Suprapubic skin (tissue), 3 donors: ENCODE measurements at regions not wholly inside any gene's neighbourhood (a gene's known extent, or its start where the extent isn't known, plus 50 kb on each side); places are given as distances from the start of the nearest gene placed in this dataset.

Experiments
- CTCF ChIP-seq, 2 donors: fragments of 200-600 bp in 1 of 2; fragments of 450-650 bp in 1 of 2; sonication (generic) in 1 of 2; IDR thresholded peaks; one replicate each; pipeline ENCODE4 v1.5.1; 2016 to 2019; ENCODE audit warnings: antibody characterized with exemption in 2 of 2, mild to moderate bottlenecking in 1 of 2, moderate library complexity in 1 of 2
- POLR2A ChIP-seq, 2 donors: fragments of 450-650 bp; IDR thresholded peaks; one replicate each; pipeline ENCODE4 v1.6.1; 2017; ENCODE audit warnings: antibody characterized with exemption in 2 of 2, mild to moderate bottlenecking in 2 of 2, moderate library complexity in 2 of 2

GRCh38 chr1:73717976-73718375 lies 480.0 kb downstream of the LRRIQ3 start:
- no peak for TF ChIP-seq CTCF (IDR thresholded peaks at IDR 0.05)
- no peak for TF ChIP-seq POLR2A (IDR thresholded peaks at IDR 0.05)
